HG02763 (cell line): ENCODE measurements at regions not wholly inside any gene's neighbourhood (a gene's known extent, or its start where the extent isn't known, plus 50 kb on each side); places are given as distances from the start of the nearest gene placed in this dataset.

Experiments used
- ATAC-seq: cut with Tn5 transposase; IDR thresholded peaks from one replicate; pipeline ENCODE4 v1.9.1; 2021; ENCODE audit warnings: mild to moderate bottlenecking, moderate library complexity; ENCODE audit not compliant: unreplicated experiment

DNA sequence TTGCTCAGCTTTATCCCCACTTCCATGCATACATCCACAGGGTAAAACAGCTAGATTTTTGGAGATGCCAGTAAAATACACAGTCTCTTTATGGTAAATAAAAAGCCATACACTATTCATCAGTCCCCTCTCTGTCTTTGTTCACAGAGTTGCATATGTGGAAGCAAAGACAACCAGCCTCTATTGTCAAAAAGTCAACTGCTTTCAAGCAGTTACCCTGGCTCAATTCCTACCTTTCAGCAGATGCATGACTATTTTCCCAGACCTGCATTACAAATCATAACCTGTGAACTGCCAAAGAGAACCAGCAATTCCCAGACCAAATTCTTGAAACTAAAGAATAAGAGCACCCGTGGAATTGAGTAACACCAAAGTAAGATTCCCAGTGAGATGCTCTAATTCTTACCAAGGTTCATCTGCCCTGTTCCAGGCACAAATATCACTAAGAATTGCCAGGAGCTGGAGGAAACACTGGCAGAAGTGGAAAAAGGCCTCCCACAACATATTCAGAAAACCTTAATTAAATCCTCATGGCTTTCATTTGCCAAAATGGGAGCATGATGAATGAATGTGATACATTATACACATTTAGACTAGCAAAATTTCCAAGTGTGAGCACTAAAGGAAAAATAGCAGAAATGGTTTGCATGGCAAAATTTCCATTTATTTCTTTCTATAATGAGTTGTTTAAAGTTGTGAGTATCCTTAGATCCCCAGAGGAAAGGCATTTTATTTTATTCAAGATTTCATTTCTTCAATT lies 391.2 kb upstream of the ADGRL3 start:
- no peak for ATAC-seq

DNA sequence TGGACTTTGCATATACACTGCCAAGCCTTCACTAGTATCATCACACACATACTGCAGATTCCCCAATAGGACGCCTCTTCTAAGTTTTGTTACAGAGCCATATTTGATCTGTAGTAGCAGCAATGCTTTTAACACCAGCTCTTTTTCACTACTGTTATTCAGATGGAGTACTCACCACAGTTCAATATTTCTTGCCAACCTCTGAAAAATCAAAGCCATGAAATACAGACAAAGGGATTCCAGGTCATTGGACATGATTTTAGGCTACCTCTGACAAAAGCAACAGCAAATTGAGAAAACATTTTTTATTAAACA lies 390.7 kb upstream of the ADGRL3 start:
- ATAC-seq: no peak

DNA sequence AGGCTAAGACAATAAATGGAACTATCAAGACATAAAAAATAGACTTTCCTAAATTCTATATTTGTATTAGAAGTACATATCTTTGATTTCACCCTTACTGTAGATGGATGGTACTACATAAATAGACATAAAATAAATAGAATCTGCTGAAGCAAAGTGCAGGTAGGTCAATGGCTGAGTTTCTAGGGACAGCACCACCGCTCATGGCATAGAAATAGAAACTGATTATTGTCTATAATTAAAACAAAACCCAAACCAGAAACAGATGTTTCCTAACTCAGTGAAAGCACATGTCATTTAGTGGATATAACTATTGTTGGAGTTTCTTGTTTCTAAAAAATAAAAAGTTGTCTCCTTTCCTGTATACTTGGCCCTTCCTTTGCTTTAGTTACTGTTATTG lies 387.3 kb upstream of the ADGRL3 start:
- ATAC-seq: no peak

DNA sequence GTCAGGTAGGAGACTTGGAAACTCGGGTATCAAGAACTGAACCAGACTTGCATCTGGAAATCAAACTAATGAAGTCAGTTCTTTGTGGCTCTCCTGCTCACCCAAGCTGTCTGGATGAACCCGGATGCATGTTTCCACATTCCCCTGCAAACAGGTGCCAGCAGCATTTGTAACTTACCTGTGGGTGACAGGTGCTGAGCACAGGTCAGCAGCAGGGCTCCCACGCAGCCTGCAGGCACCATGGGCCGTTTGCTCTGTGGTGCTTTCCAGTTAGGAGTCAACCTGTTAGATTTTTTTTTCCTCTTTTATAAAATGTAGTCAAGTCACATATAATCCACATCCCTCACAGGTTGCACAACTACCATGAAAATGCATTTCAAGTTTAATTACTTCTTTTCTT lies 385.6 kb upstream of the ADGRL3 start:
- ATAC-seq: no peak

GRCh38 chr4:60817609-60818008 lies 382.5 kb upstream of the ADGRL3 start:
- ATAC-seq: no peak

- ATAC-seq: no peak
Observed at GRCh38 chr4:60822986-60823385, 377.1 kb upstream of the ADGRL3 start.

GRCh38 chr4:60840020-60840419 lies 360.1 kb upstream of the ADGRL3 start:
- no peak for ATAC-seq

GRCh38 chr4:60846678-60847077 lies 353.4 kb upstream of the ADGRL3 start:
- no peak for ATAC-seq

DNA sequence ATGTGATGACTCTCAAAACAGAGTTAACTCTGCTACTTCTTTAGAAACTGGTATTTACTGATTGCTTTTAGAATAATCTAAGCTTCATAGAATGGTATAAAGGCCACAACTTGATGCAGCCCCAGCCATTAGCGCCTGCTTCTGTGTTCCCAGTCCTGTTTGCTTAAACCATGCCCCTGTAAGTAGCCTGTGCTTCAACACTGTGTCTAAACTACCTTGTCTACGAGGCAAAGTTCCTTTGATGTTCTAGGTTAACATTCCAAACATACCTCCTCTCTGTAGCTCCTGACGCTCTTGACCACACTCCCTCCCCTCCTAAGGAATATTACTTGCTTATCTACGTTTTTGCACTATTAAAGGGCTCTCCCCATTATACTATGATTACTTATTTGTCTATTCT lies 352.5 kb upstream of the ADGRL3 start:
- ATAC-seq: no peak

DNA sequence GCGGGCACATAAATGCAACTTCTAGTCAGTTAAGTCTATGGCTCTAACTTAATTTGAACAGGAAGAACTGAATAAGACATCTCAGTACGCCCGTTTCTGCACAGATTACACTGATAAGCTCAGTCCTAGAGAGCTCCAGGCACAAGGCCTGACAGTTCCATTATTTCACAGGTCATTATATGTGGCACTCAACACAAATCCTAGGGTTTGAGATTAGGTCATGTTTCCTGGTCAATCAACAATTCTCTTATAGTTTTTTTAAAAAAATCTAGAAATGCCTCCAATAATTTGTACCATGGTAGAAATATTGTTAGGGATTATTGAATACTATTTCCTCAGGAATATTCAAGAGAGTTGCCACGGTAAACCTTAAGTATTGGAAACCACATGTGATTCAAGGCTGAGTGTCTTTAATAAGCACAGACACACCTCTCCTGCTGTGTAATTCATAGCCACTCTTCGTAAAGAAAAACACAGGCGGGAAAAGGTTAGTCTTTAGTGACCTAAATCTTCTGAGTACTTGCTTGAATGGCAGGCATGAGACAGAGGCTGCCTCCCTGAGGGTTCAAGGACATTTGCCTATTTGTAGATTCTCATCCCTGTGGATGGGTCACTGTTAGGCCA lies 342.9 kb upstream of the ADGRL3 start:
- no peak for ATAC-seq

DNA sequence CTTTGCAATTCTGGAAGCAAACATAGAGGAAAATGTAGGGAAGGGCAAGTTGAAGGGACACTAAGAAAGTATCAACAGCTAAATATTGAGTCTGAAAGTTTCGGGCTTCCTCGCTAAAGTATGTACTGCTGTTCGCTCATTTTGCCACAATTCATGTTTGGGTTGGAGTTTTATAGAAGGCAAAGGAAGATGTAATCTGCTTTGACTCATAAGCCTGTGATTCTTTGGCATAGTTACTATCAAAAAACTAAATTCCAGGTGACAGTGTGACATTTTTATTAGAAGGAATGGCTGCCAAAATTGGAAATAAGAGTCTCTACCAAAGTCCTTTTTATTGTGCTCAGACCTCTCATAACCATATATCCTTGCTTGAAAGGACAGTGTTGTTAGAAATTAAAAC lies 336.7 kb upstream of the ADGRL3 start:
- no peak for ATAC-seq

GRCh38 chr4:60865273-60865672 lies 334.9 kb upstream of the ADGRL3 start:
- no peak for ATAC-seq

- ATAC-seq: no peak
Observed at GRCh38 chr4:60868232-60868960, 331.7 kb upstream of the ADGRL3 start.

DNA sequence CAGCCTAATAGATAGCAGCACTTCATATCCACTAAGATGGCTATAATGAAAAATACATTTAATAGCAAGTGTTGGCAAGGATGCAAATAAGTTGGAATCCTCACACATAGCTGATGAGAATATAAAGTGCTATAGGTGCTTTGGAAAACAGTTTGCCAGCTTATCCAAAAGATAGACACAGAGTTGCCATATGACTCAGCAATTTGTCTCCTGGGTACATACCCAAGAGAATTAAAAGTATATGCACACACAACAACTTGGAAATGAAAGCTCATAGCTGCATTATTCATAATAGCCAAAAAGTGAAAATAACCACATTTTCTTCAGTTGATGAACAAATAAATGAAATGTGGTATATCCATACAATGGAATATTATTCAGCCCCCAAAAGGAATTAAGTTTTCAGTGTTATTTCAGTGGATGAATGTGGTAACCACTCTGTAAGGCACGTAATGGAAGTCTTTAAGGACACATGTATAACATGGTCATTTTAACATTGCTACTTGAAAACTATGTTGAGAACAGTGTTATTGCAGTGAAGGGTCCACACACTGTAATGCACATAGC lies 320.9 kb upstream of the ADGRL3 start:
- ATAC-seq: no peak

DNA sequence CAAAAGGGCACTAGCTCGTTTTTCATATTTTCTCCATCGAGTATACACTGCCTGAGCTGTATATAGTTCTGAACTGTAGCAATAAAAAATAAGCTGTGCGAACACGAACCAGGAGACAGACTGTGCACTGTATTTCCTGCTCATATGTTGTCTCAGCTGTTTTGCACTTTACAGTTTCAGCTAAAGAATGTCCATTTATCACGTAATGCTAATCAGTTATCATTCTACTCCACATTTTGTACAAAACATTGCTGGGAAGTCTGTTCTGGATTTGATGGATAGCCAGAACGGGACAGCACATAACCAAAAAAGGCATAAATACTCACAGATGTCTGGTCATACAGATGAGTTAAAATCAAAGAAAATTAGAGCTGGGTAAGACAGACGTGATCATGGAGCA lies 315.5 kb upstream of the ADGRL3 start:
- ATAC-seq: no peak

GRCh38 chr4:60885011-60885410 lies 315.1 kb upstream of the ADGRL3 start:
- no peak for ATAC-seq

GRCh38 chr4:60890743-60891142 lies 309.4 kb upstream of the ADGRL3 start:
- ATAC-seq: no peak

GRCh38 chr4:60891947-60892346 lies 308.2 kb upstream of the ADGRL3 start:
- ATAC-seq: no peak

- ATAC-seq: no peak
Observed at GRCh38 chr4:60897415-60897814, 302.7 kb upstream of the ADGRL3 start.

GRCh38 chr4:60905162-60905561 lies 295.0 kb upstream of the ADGRL3 start:
- no peak for ATAC-seq

GRCh38 chr4:60911127-60911526 lies 289.0 kb upstream of the ADGRL3 start:
- no peak for ATAC-seq

- ATAC-seq: no peak
Observed at GRCh38 chr4:60913002-60913401, 287.1 kb upstream of the ADGRL3 start.
